ELR (cell line): ENCODE measurements at regions not wholly inside any gene's neighbourhood (a gene's known extent, or its start where the extent isn't known, plus 50 kb on each side); places are given as distances from the start of the nearest gene placed in this dataset.
A peak's percentile ranks its signal among the peaks of the same experiment; 100 is the strongest.

Experiments used
- DNase-seq: peaks from one replicate; pipeline ENCODE4 v3.0.0-alpha.2; 2015; ENCODE audit warnings: low read depth

DNA sequence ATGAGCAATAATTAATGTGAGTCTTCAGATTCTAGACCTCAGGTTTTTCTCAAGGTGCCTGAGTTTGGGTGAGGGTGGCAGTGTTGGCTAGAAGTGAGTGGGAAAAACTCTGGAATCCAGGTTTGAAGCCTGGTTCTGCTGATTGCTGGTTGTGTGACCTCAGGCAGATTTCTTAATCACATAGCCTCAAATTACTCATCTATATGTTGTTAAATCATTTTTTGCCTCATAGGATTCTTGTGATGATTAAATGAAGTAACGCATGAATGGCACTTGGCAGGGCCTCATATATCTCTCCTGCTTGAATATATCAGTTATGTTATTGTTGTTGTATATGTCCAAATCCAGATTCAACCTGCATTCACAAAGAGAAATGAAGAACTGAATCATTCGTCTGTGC, 60.5 kb downstream of the NR2F2 start:
- no peak for DNase-seq

GRCh38 chr15:96392380-96393208, 62.1 kb downstream of the NR2F2 start:
- no peak for DNase-seq

- no peak for DNase-seq
Measured at GRCh38 chr15:96393209-96393513, 62.7 kb downstream of the NR2F2 start.

- no peak for DNase-seq
Measured at GRCh38 chr15:96395687-96396086, 65.2 kb downstream of the NR2F2 start.

- DNase-seq = no peak
Measured at GRCh38 chr15:96398776-96399175, 68.3 kb downstream of the NR2F2 start.

GRCh38 chr15:96402403-96402802, 71.9 kb downstream of the NR2F2 start:
- no peak for DNase-seq

DNA sequence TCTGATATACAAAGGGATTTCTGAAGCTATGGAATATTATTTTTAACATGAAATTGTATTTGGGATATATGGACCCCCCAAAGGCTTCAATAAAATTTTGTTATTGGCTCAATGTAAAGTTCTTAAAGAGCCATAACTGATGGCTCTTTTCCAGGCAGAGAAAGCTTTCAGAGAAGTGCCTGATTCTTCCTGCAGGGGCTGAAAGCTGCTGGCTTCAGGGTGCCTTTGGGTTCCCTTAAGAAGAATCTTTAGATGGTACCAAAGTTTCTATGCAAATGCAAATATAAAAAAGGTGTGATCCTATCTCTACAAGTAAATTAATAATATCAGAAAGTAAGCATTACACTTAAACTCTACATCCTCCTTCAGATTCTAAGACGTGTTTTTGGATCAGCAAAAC, 72.6 kb downstream of the NR2F2 start:
- DNase-seq = no peak

DNA sequence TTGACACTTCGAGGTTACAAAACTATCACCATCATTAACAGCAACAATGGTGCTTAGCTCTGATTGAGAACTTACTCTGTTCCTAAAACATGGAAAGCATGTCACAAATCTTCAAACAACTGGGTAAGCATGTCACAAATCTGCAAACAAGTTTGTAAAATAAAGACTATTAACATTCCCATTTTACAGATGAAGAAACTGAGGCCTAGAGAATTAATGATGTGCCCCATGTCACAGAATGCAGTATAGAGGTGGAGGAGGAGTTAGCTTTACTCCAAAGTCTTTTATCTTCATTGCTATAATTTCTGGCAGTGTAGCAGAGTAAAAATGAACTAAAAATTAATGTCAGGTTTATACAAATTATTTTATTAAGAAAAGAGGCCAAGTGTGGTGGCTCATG, 73.4 kb downstream of the NR2F2 start:
- DNase-seq = no peak

GRCh38 chr15:96404560-96404959, 74.1 kb downstream of the NR2F2 start:
- no peak for DNase-seq

DNA sequence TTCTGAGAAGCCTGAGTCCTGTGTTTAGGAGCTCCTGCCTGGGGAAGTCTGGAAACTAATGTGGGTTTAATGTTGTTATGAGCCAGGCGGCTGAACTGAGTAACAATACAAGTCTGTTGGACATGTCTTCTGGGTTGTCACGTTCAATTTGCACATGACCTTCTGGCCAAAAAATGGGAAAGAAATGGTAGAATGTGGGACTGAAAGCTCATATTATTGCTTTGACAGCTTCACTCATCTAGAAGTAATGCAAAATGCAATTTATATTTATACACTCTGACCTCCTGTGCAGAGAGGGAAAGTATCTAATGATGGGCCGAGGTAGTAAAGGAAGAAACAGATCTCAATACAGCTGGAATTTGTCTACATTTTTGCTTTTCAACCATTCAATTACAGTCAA, 75.8 kb downstream of the NR2F2 start:
- no peak for DNase-seq

DNA sequence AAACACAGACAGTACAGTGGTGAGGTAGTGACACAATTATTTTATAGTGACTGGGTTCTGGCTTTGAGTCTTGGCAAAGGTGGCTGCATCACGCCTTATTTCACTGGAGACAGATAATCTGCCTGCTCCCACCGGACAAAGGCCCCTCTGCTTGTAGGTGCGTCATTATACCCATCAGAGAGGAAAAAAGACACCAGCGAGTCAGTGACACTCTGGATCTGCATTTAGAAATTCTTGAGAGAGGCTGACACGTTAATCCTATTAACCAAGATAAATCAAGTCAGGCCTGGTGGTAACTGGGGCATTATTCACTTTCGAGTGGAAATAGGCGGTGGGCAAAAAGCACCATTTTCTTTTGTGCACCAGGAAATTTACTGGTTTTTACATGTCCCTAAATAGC, 76.2 kb downstream of the NR2F2 start:
- DNase-seq = no peak

DNA sequence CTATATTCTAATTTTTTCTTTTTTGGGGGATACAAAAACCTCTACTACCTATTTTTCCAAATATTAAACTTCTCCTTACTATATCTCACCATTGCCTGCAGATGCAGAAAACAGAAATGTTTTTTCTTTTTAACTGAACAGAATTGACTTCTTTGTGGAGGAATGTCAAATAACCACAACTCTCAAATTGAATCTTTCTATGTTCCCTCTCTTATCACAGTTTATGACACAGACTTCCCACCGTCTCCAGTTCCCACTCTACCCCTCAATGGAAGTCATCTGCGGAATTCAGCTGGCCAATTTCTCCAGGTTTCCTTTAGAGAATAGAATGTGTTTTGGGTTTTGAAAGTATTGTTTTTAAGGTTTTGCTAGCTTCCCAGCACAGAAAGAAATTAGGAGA, 77.0 kb downstream of the NR2F2 start:
- DNase-seq = no peak

DNA sequence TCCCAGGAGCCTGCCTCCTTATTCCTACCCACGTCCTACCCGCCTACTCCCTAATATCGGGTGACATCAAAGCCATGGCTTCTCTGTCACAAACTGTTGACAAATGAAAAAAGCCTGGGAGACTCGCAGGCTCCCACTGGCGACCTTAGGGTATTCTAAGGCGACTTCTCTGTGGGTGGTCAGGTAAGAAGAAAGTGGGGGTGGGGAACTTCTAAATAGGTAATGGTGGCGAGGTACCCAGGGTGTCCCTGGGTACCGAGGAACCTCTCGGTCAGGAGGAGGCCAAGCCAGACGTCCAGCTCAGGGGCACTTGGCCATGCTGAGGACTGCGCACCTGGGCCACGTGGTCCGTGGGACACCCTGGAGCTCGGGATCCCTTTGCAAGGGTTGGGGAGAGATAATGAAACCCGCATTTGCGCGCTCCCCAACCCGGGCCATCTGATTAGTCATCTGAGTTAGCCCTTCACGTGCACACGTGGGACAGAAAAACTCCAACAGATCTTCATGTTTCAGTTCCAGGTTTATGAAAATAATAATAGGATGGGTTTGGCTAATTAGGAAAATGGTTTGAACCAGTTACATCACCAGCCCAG, 78.2 kb downstream of the NR2F2 start:
- DNase-seq = no peak

DNA sequence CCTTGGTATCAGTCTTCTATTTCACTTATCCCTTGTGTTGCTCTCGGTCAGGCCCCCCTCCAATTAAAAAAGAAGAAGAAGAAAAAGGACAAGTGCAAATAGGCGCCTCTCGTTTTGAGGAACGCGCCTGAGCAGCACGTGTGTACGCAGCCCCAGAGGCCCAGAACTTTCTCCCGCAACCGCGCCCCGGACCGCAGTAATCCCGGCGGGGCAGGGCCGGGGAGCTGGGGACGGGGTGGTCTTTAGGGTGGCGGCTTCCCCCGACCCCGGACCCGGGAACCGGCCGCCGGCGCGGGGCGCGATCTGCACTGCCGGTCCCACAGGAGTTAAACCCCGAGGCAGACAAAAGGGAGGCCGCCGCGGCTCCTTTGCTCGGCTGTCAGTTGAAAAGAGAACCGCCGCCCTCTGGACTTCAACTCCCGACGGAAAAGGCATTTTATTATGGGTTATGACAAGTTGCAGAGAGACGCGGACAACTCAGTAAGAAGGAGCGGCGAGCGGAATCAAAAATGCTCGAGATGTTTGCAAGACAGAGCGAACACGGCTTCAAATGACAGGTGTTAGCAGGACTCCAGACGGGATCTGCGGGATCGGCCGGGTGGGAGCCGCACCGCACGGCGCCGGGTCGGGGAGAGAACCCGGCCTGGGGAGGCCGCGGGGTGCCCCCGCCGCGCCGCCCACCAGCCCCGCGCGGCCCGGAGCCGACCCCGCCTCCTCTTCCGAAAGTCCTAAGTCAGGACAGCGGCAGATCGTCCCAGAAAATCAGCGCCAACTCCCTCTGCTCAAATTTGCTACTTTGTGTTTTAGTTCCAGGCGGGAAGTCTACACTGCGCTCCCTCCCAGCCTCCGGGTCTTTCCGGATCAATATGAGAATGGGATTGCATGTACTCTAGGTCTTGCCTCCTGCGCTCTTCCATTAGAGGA, 79.0 kb downstream of the NR2F2 start:
- DNase-seq = no peak

DNA sequence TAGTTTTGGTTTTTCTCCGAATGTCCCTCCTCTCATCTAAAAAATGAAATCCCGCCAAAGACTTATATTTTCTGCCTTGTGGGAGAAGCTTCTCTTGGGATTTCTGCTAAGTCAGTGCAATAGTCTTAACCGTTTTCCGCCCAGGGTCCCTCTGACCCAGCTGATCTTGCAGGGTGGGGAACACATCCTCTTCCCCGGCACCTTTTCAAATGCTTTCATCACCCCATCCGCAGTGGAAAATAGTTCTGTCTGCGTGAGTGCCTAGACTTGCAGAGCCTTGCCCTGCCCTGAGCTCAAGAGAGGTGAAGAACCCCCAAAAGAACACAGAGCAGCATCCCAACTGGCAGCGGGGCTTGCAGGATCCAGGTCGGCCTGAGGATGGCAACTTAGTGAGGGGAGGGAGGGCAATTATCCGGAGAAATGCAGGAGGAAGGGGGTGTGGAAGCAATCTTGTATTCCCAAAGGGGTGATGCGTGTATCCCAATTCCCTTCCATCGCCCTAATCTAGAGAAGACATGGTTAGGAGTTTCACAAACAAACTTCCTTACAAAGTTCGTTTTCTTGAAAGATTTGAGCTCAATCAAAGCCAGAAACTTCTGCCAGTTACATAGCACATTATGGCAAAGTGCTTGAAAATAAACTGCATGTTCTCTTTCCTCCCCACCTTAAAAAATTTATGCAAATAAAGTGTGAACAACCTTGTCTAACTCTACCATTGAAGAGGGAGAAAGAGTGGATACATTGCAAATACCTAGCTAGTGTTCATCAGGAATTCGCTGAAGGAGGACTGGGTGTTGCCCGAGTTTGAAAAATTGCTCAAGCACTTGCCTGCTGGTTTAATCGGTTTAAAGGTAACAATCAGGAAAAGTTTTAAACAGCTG, 79.9 kb downstream of the NR2F2 start:
- DNase-seq = no peak

GRCh38 chr15:96411056-96412031, 80.8 kb downstream of the NR2F2 start:
- no peak for DNase-seq

DNA sequence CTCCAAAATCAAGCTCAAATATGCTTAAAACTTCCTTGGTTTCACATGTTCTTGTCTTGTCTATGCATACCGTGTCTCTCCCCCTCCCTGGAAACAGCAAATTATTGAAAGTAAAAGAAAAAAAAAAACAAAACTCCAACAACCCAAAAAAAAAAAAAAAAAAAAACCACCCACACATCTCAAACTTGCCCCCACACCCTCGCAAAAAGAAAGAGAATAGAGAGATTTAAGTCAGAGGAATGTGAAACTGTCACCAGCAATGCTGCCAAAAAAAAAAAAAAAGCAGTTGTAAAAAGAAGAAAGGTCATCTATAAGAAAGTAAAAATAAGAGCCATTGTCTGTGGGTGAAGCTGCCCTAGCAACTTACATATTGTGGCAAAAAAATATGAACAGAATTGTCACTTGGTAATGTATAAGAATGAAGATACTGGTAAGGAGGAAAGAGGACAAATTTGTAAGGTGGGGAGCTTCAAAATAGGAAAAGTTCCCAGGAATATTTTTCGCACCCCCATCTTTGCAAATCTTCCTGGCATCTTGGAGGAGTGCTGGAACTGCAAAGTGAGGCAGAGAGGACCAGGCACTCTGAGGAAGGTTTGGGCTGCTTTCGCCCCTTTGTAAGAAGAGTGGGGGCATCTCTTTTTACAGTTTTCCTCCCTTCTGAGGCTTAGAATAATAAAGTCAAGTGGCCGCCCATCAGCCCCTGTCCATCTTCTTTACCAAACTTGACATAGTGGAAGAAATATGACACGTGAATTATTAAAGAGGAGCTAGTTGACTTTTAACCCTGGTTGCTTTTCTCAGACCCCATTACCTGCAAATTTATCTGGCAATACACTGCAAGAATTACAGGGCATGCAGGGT, 81.8 kb downstream of the NR2F2 start:
- DNase-seq = no peak

- DNase-seq = peak; percentile 35
Measured at GRCh38 chr15:96412906-96413231, 82.4 kb downstream of the NR2F2 start.

- DNase-seq = no peak
Measured at GRCh38 chr15:96413657-96414056, 83.2 kb downstream of the NR2F2 start.

DNA sequence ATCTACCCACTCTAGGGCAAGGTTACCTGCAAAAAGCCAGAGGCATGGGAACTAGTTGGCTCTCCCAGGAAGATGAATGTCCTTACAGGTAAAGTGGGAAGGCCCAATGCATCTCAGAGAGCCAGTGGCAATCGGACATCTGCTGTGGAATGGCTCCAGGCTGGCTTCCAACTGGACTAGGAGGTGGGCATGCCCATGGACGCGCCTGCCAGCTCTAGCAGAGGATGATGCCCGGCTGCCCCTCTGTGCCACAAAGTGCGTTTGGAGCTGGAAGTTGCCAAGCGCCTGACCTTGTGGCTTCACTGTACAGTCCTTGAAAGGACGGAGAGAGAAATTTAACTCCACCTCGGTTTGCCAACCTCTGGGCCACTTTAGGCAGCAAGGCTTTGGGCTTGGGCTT, 84.4 kb downstream of the NR2F2 start:
- no peak for DNase-seq
